Mucosa of descending colon (tissue), 3 donors: ENCODE measurements at regions not wholly inside any gene's neighbourhood (a gene's known extent, or its start where the extent isn't known, plus 50 kb on each side); places are given as distances from the start of the nearest gene placed in this dataset.

Experiments used
- ATAC-seq: fragments of 200-7000 bp; cut with Tn5 transposase; one replicate; pipeline ENCODE4 v1.9.1; 2020; ENCODE audit warnings: mild to moderate bottlenecking, moderate library complexity
- DNase-seq, 3 donors: peaks; one replicate each; pipeline ENCODE4 v3.0.0-alpha.2; 2020
- H3K36me3 ChIP-seq: fragments of 200-600 bp; one replicate; pipeline ENCODE4 v1.8.0; 2021; ENCODE audit warnings: low read depth, mild to moderate bottlenecking
- H3K4me1 ChIP-seq: fragments of 200-600 bp; one replicate; pipeline ENCODE4 v1.8.0; 2021; ENCODE audit warnings: low read depth, mild to moderate bottlenecking
- H3K4me3 ChIP-seq: fragments of 200-600 bp; one replicate; pipeline ENCODE4 v1.8.0; 2021; ENCODE audit warnings: mild to moderate bottlenecking
- H3K9me3 ChIP-seq: fragments of 200-600 bp; one replicate; pipeline ENCODE4 v1.8.0; 2021; ENCODE audit warnings: mild to moderate bottlenecking
- CTCF ChIP-seq: fragments of 200-600 bp; IDR thresholded peaks from one replicate; pipeline ENCODE4 v1.8.0; 2022; ENCODE audit warnings: antibody characterized with exemption, mild to moderate bottlenecking
- intact Hi-C, 2 donors: fragments of 100-400 bp; cut with DNase I in 1 of 2; cut with micrococcal nuclease in 1 of 2; formaldehyde crosslinking; loops; one replicate each; pipeline versions ENCODE4 v1.11.0 to v1.11.1; 2022; cut with DNase I, micrococcal nuclease
- donor health status: DM: no; HTN: no; CAD: no; lungs with moderate emphysema.
- donor health status: DM: no; HTN: no; CAD: no.
- donor health status: DM: no; HTN: yes; CAD: no.

DNA sequence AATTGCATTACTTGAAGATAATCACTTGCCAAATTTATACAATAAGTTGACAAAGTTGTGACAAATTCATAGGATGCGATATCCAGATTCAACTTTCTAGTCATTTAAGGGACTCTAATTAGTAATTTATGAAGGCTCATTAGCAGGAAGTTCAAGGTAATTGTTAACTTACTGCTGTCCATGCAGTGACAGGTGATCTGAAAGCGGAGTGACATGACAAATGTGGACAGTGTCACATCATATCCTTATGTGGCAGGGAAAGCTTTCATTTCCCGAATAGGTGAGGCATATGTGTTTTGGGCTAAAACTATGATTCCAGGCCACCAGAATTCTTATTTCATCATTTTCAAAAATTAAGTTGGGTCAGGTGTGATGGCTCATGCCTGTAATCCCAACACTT is 115.9 kb upstream of the BMP2 start:
- H3K4me3 ChIP-seq, result no peak overlapping the region
- intact Hi-C loops, result no loop called here
- H3K9me3 ChIP-seq, result no peaks in the 10 kb centered on the region
- DNase-seq (no peak), ATAC-seq (no peak)
- peaks cover 3% of the 10 kb centered on the region for H3K4me1 ChIP-seq
- no peak for TF ChIP-seq CTCF
- H3K36me3 ChIP-seq, result no peaks in the 10 kb centered on the region

DNA sequence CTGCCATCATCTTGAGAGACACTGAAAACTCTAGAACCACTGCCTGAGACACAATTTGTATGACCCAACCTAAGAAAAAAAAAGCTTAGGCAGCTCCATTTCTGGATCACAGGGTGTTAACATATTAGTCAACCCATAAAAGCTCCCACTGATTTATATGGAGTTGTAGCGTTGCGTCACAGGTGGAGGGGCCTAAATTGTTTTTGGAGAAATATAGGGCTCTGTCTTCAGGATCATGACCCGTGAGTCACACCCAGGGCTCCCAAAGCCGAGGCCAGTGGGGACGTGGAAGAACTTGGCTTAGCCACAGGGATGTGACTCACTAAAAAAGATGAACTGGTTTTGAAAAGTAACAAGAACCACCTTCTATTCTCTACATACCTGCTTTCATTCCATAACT is 116.5 kb upstream of the BMP2 start:
- H3K4me3 ChIP-seq, result no peak overlapping the region
- peak in 1 of 3 donors; percentile 40 for DNase-seq
- no peaks in the 10 kb centered on the region for H3K4me1 ChIP-seq
- no peak for TF ChIP-seq CTCF
- H3K36me3 ChIP-seq, result no peaks in the 10 kb centered on the region
- intact Hi-C loops, result no loop called here
- ATAC-seq, result peak; percentile 4
- H3K9me3 ChIP-seq, result no peaks in the 10 kb centered on the region

GRCh38 chr20:6646021-6646636 is 121.4 kb upstream of the BMP2 start:
- Histone ChIP-seq H3K36me3 (no peaks in the 10 kb centered on the region), H3K4me1 (no peaks in the 10 kb centered on the region), H3K4me3 (no peak overlapping the region), H3K9me3 (no peaks in the 10 kb centered on the region)
- intact Hi-C loops, result no loop called here
- no peak for ATAC-seq
- no peak for TF ChIP-seq CTCF
- no peak for DNase-seq

- intact Hi-C loops, result no loop called here
Observed at GRCh38 chr20:6644813-6645628, 122.5 kb upstream of the BMP2 start.

GRCh38 chr20:6641012-6641411 is 126.5 kb upstream of the BMP2 start:
- H3K9me3 ChIP-seq, result no peaks in the 10 kb centered on the region
- no peaks in the 10 kb centered on the region for H3K36me3 ChIP-seq
- no peak for TF ChIP-seq CTCF
- intact Hi-C loops, result no loop called here
- ATAC-seq (no peak), DNase-seq (no peak)
- peaks cover 13% of the 10 kb centered on the region for H3K4me1 ChIP-seq
- H3K4me3 ChIP-seq, result no peak overlapping the region

More at GRCh38 chr20:6644813-6645628, 122.5 kb upstream of the BMP2 start:
- TF ChIP-seq CTCF, result no peak
- ATAC-seq, result no peak
- Histone ChIP-seq H3K4me1 (no peaks in the 10 kb centered on the region), H3K36me3 (no peaks in the 10 kb centered on the region), H3K4me3 (no peak overlapping the region), H3K9me3 (no peaks in the 10 kb centered on the region)
- DNase-seq, result no peak
